Activated CD4-positive, alpha-beta memory T cell treated with anti-CD3 and anti-CD28 coated beads, Interleukin-2, amount 10 ng/mL, durations not matched to agents 7 days and 5 days (primary cell): ENCODE measurements at regions not wholly inside any gene's neighbourhood (a gene's known extent, or its start where the extent isn't known, plus 50 kb on each side); places are given as distances from the start of the nearest gene placed in this dataset.
"Not testable (repeated sequence)": the region's sequence is repeated elsewhere in the genome, so short reads cannot be mapped to it uniquely, and the experiment has no call there.

Experiments used
- CTCF ChIA-PET: fragments of 350-600 bp; sonication (Branson Sonifier 250); formaldehyde crosslinking; loops from one replicate; lab custom pipeline; 2021; ENCODE audit warnings: antibody characterized with exemption, inconsistent platforms; lab: Charles Lee
- POLR2A ChIA-PET: fragments of 350-600 bp; sonication (Branson Sonifier 250); formaldehyde crosslinking; loops from one replicate; lab custom pipeline; 2021; ENCODE audit warnings: antibody characterized with exemption; lab: Charles Lee
- DNase-seq: peaks from one replicate; pipeline ENCODE4 v3.0.0-alpha.2; 2020
- H3K27ac Mint-ChIP-seq: one replicate; pipeline ENCODE4 v1.8.0; 2021; ENCODE audit warnings: mild to moderate bottlenecking, mixed read lengths
- H3K27me3 Mint-ChIP-seq: one replicate; pipeline ENCODE4 v1.8.0; 2021; ENCODE audit warnings: mixed read lengths
- H3K36me3 Mint-ChIP-seq: one replicate; pipeline ENCODE4 v1.8.0; 2021; ENCODE audit warnings: low read depth, mixed read lengths
- H3K4me1 Mint-ChIP-seq: one replicate; pipeline ENCODE4 v1.8.0; 2021; ENCODE audit warnings: mixed read lengths
- H3K4me3 Mint-ChIP-seq: one replicate; pipeline ENCODE4 v1.8.0; 2021; ENCODE audit warnings: mild to moderate bottlenecking, mixed read lengths
- H3K9me3 Mint-ChIP-seq: one replicate; pipeline ENCODE4 v1.8.0; 2021; ENCODE audit warnings: mixed read lengths

DNA sequence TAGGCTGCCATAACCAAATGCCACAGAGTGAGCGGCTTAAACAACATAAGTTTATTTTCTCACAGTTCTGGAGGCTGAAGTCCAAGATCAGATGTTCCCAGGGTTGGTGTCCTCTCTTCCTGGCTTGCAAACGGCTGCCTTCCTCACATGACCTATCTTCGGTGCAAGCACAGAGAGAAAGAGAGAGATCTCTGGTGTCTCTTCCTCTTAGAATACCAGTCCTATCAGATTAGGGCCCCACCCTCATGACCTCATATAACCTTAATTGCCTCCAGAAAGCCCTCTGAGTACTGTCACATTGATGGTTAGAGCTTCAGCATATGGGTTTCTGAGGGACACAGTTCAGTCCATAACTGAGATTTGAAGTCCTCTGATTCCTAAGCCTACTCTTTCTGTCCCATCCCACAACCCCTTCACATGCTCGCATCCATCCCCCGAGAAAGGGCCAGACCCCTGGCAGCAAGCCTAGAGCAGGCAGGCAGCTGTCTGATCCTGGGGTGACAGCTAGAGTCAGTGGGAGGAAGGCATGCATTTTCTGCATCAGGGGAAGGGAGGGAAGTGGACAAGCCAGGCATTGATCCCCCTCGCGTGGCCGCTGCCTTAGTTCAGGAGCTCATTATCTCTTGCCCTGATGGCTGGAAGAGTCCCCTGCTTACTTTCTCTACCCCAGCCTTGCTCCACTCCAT lies 114.1 kb downstream of the FAR1 start:
- no peak overlapping the region for H3K27ac Mint-ChIP-seq
- ChIA-PET POLR2A (no interaction called here), CTCF (interaction anchor here (1.3 to 1.5 kb wide), 2 partner anchors 10 to 466 kb away, joined by 3 to 5 read pairs; no protein-coding TSS in a partner anchor)
- H3K4me1 Mint-ChIP-seq: no peaks in the 10 kb centered on the region
- no peaks in the 10 kb centered on the region for H3K36me3 Mint-ChIP-seq
- DNase-seq: no peak
- H3K4me3 Mint-ChIP-seq: no peak overlapping the region
- H3K9me3 Mint-ChIP-seq: no peaks in the 10 kb centered on the region
- peaks cover 2% of the 10 kb centered on the region for H3K27me3 Mint-ChIP-seq

DNA sequence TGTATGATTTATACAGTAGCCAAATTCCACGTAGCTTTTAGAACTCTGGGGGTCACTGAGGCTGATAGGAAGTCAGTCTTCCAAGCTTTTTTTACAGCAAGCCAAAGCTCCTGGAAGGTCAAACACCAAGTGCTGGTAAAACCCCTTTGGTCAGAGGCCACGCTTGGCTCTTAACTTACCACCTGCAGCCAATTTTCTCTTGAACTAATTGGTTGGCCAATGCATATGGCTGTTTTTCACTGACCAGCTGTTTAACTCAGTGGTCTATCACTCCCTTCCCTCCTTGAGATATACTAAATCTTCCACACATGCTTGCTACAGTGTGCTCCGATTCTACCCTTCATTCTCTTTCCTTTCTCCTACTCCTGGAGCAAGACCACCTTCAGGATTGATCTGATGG lies 116.0 kb downstream of the FAR1 start:
- Mint-ChIP-seq H3K27ac (no peak overlapping the region), H3K4me3 (no peak overlapping the region), H3K27me3 (peaks cover 4% of the 10 kb centered on the region), H3K36me3 (no peaks in the 10 kb centered on the region), H3K4me1 (peaks cover 3% of the 10 kb centered on the region), H3K9me3 (no peaks in the 10 kb centered on the region)
- ChIA-PET CTCF (interaction anchor here (1.3 kb wide), 1 partner anchor 12 kb away, joined by 3 read pairs; no protein-coding TSS in a partner anchor), POLR2A (no interaction called here)
- no peak for DNase-seq

DNA sequence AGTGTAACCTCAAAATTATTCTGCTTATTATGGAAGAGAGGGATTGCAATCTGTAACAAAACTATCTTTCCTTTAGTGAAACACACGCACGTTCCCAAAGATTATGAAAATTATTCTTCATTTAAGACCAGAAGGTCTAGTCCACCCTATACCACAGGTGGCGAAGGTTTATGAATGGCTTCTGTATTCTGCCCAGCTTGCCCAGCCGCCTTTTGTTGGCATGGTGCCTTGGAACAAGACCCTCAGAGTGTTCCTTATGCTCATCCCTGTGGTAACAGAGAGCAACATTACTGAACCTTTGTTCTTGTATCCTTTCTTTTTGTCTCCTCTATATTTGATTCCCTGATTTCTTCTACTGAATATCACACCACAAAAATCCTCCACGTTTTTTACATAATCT lies 116.4 kb downstream of the FAR1 start:
- Mint-ChIP-seq H3K9me3 (no peaks in the 10 kb centered on the region), H3K4me1 (peaks cover 3% of the 10 kb centered on the region), H3K36me3 (no peaks in the 10 kb centered on the region), H3K27ac (no peak overlapping the region), H3K27me3 (peaks cover 4% of the 10 kb centered on the region), H3K4me3 (no peak overlapping the region)
- POLR2A ChIA-PET: no interaction called here
- no peak for DNase-seq
- CTCF ChIA-PET: interaction anchor here (1.3 kb wide), 1 partner anchor 13 kb away, joined by 3 read pairs; no protein-coding TSS in a partner anchor

DNA sequence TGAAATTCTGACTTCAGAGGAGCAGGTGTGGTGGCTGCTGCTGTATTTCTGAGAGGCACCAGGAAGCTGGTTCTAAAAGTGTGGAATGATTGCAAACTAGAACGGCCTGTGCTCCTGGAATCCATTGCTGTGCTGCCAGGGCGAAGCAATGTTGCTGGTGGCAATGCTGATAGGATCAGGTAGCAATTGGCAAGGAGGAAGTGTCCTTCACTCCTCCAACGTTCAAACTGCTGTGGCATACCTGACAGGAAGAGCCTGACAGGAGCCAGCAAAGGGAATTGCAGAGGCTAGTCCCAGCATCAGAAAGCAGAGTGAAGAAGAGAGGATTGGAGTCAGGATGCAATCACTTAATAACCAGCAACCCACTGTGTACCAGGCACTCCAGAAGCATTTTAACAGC lies 118.2 kb downstream of the FAR1 start:
- CTCF ChIA-PET: interaction anchor here (3.3 kb wide), 1 partner anchor 14 kb away, joined by 12 read pairs; no protein-coding TSS in a partner anchor
- H3K9me3 Mint-ChIP-seq: no peaks in the 10 kb centered on the region
- no peak for DNase-seq
- H3K27ac Mint-ChIP-seq: no peak overlapping the region
- H3K27me3 Mint-ChIP-seq: peaks cover 4% of the 10 kb centered on the region
- POLR2A ChIA-PET: no interaction called here
- H3K4me1 Mint-ChIP-seq: peaks cover 3% of the 10 kb centered on the region
- no peaks in the 10 kb centered on the region for H3K36me3 Mint-ChIP-seq
- no peak overlapping the region for H3K4me3 Mint-ChIP-seq

DNA sequence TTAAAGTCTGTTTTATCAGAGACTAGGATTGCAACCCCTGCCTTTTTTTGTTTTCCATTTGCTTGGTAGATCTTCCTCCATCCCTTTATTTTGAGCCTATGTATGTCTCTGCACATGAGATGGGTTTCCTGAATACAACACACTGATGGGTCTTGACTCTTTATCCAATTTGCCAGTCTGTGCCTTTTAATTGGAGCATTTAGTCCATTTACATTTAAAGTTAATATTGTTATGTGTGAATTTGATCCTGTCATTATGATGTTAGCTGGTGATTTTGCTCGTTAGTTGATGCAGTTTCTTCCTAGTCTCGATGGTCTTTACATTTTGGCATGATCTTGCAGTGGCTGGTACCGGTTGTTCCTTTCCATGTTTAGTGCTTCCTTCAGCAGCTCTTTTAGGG lies 129.1 kb downstream of the FAR1 start:
- H3K4me1 Mint-ChIP-seq, POLR2A ChIA-PET, CTCF ChIA-PET, H3K9me3 Mint-ChIP-seq, H3K27me3 Mint-ChIP-seq, H3K27ac Mint-ChIP-seq, H3K36me3 Mint-ChIP-seq, H3K4me3 Mint-ChIP-seq, DNase-seq: not testable (repeated sequence)

DNA sequence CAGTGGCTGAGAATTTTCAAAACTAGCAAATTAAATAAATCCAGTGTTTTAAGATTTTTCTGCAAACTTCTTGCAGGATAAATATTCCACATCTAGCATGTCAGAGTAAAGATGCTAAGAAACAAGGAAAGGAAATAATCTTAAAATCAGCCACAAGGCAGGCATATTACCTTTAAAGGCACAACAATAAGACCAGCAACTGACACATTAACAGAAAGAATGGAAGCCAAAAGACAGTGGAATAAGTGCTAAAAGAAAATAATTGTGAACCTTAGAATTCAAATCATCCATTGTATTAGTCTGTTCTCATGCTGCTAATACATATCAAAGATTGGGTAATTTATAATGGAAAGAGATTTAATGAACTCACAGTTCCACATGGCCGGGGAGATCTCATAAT lies 132.4 kb downstream of the FAR1 start:
- no peak for DNase-seq
- H3K4me1 Mint-ChIP-seq: no peaks in the 10 kb centered on the region
- POLR2A ChIA-PET: no interaction called here

DNA sequence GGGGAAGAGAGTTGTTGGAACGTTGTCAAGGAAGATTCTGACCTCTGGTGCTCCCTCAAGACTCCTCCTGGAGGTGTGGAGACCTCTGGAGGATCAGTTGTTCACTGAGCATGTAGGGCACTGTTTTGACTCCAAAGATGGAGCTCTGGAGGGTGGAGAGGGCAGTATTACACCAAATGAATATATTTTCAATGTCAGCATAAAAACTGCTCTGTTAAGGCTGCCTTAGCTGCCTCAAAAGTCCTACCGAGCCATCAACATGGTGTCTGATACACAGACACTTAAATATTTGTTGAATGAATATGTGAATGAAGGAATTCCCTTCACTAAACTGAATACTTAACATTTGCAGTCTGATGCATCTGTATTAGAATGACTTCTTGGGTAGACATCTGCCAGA lies 144.2 kb upstream of the SPON1 start:
- ChIA-PET POLR2A (no interaction called here), CTCF (no interaction called here)
- H3K9me3 Mint-ChIP-seq: peaks cover 7% of the 10 kb centered on the region
- no peak overlapping the region for H3K27ac Mint-ChIP-seq
- DNase-seq: no peak
- peaks cover 7% of the 10 kb centered on the region for H3K27me3 Mint-ChIP-seq
- H3K4me1 Mint-ChIP-seq: peaks cover 3% of the 10 kb centered on the region
- no peaks in the 10 kb centered on the region for H3K36me3 Mint-ChIP-seq
- H3K4me3 Mint-ChIP-seq: no peak overlapping the region

More for the DNA sequence above, 132.4 kb downstream of the FAR1 start:
- Mint-ChIP-seq H3K27me3 (peaks cover 1% of the 10 kb centered on the region), H3K27ac (no peak overlapping the region), H3K9me3 (peaks cover 9% of the 10 kb centered on the region), H3K36me3 (no peaks in the 10 kb centered on the region), H3K4me3 (no peak overlapping the region)
- CTCF ChIA-PET: no interaction called here

DNA sequence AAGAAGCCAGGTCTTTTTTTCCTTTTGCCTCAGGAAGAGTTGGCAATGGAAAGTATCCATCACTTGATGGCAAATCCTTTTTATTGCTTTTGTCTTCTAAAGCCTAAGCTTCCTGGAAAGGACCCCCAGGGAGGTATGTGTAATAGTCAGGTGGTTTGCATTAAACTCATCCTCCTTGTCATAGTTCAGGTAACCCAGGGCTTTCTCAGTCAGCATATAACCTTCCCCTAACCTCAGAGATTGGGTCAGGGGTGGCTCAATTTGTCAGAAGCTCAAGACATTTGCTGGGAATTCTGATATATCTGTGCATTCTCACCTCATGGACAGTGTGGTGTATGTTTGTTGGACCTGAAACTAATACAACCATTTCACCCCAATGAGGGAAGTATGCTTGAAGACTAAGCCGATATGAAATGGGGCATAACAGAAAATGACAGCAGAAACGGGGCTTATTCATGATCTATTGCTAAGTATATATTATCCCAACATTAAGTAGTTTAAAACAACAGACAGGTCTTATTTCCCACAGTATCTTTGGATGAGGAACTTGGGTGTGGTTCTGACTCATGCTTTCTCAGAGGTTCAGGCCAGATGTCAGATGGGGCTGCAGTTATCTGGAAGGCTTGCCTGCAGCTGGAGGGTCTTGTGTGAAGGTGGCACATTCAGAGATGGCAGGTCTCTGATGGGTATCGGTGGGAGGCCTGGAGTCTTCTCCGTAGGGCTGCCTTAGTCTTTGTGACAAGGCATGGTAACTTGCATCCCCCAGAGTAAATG lies 135.8 kb upstream of the SPON1 start:
- H3K4me1 Mint-ChIP-seq: no peaks in the 10 kb centered on the region
- ChIA-PET CTCF (no interaction called here), POLR2A (no interaction called here)
- no peak overlapping the region for H3K4me3 Mint-ChIP-seq
- H3K27ac Mint-ChIP-seq: no peak overlapping the region
- H3K9me3 Mint-ChIP-seq: peaks cover 5% of the 10 kb centered on the region
- no peak for DNase-seq
- H3K36me3 Mint-ChIP-seq: no peaks in the 10 kb centered on the region
- H3K27me3 Mint-ChIP-seq: no peaks in the 10 kb centered on the region

DNA sequence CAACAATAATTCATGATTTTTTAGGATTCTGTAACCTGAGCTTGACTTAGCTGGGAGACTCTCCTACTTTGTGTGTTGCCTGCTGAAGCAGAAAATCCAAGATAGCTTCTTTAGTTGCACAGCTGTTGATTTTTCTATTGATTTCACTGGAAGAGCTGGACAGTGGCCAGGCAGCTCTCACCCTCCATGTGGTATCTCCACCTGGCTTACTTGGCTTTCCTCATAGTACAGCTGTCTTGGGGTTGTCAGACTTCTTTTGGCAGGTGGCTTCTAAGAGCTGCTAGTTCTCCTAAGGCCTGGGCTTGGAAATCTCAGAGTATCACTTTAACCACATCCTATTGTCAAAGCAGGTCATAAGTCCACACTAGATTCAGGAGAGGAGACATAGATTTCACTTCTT lies 130.8 kb upstream of the SPON1 start:
- peaks cover 5% of the 10 kb centered on the region for H3K9me3 Mint-ChIP-seq
- no peaks in the 10 kb centered on the region for H3K4me1 Mint-ChIP-seq
- H3K4me3 Mint-ChIP-seq: no peak overlapping the region
- ChIA-PET POLR2A (no interaction called here), CTCF (no interaction called here)
- no peaks in the 10 kb centered on the region for H3K36me3 Mint-ChIP-seq
- DNase-seq: no peak
- H3K27me3 Mint-ChIP-seq: peaks cover 3% of the 10 kb centered on the region
- H3K27ac Mint-ChIP-seq: no peak overlapping the region

DNA sequence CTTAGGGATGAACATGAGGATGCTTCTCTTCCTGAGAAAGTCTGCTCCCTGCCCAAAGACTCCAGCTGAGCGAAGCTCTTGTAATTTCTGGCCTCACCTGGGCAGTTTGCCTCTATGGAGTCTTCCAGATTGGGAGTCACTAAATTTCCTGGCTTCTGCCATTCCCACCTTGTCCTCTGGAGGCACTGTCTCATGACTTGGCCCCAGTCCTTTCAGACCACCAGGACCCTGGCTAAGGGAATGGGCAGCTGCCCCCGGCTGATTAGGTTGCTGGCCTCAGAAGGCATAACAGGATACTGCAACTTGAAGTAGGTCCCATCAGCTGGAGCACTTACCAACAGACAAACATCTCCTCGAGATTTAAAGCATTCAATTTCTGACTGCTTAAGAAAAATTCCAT lies 128.1 kb upstream of the SPON1 start:
- no peak for DNase-seq
- no peak overlapping the region for H3K27ac Mint-ChIP-seq
- no peaks in the 10 kb centered on the region for H3K36me3 Mint-ChIP-seq
- H3K4me3 Mint-ChIP-seq: no peak overlapping the region
- ChIA-PET POLR2A (no interaction called here), CTCF (no interaction called here)
- H3K4me1 Mint-ChIP-seq: no peaks in the 10 kb centered on the region
- H3K9me3 Mint-ChIP-seq: peaks cover 5% of the 10 kb centered on the region
- peaks cover 3% of the 10 kb centered on the region for H3K27me3 Mint-ChIP-seq

DNA sequence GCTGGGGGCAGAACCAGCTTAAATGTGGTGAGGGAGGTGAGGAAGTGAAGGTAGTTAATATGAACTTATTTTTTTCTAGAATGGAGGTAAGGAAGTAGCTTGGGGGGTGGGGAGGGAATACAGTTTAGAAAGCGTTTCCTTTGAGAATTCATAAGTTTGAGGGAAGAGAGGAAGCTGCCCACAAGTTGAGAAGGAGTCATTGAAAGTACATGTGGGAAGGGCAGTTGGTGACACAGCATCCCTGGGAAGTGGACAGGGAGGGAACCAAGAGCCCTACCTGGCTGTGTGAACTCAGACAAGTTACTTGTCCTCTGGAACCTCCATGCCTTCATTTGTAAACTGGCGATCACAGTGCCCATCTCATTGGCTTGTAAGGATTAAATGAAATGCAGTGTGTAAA lies 125.9 kb upstream of the SPON1 start:
- ChIA-PET CTCF (no interaction called here), POLR2A (no interaction called here)
- Mint-ChIP-seq H3K9me3 (no peaks in the 10 kb centered on the region), H3K36me3 (no peaks in the 10 kb centered on the region), H3K4me1 (no peaks in the 10 kb centered on the region), H3K27ac (no peak overlapping the region), H3K4me3 (no peak overlapping the region), H3K27me3 (peaks cover 6% of the 10 kb centered on the region)
- no peak for DNase-seq

DNA sequence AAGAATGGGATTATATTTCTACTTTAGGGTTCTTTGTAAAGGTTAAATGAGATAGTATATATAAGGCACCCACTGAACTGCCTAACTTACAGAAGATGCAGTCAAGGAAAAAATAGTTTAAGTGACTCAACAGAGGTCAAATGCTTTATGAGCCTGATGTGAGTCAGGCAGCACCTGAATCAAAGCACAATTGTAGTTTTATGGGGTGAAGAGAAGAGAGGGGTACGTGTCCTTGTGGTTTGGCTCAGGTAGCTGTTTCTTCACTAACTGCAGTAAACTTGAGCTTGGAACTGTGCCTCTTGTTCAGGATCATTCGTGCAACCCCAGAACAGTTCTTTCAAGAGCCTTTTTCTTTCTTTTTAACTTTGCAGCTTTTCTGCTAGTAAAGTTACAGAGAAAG lies 125.2 kb upstream of the SPON1 start:
- CTCF ChIA-PET: no interaction called here
- Mint-ChIP-seq H3K4me3 (no peak overlapping the region), H3K4me1 (no peaks in the 10 kb centered on the region), H3K27me3 (peaks cover 7% of the 10 kb centered on the region), H3K36me3 (no peaks in the 10 kb centered on the region), H3K27ac (no peak overlapping the region), H3K9me3 (no peaks in the 10 kb centered on the region)
- POLR2A ChIA-PET: no interaction called here
- no peak for DNase-seq

DNA sequence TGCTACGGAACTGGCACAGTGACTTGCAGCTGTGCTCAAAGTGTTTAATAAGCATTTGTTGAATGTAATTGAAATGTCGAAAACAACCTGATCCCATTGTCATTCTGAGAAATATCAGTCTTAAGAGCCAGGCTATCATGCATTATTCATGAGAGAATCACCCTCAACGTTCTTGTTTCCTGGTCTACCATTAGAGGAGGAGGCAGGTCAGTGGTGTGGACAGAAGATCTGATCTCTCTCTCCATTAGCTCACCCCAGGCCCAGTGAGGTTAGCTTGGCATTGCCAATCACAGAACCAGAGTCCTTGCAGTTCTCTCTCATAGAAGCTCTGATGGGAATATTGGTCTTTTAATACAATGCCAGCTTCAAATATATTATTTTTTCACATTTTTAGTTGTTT lies 121.1 kb upstream of the SPON1 start:
- H3K9me3 Mint-ChIP-seq: no peaks in the 10 kb centered on the region
- no peak for DNase-seq
- H3K36me3 Mint-ChIP-seq: no peaks in the 10 kb centered on the region
- H3K4me3 Mint-ChIP-seq: no peak overlapping the region
- peaks cover 4% of the 10 kb centered on the region for H3K27me3 Mint-ChIP-seq
- POLR2A ChIA-PET: no interaction called here
- no peaks in the 10 kb centered on the region for H3K4me1 Mint-ChIP-seq
- H3K27ac Mint-ChIP-seq: no peak overlapping the region
- CTCF ChIA-PET: no interaction called here

DNA sequence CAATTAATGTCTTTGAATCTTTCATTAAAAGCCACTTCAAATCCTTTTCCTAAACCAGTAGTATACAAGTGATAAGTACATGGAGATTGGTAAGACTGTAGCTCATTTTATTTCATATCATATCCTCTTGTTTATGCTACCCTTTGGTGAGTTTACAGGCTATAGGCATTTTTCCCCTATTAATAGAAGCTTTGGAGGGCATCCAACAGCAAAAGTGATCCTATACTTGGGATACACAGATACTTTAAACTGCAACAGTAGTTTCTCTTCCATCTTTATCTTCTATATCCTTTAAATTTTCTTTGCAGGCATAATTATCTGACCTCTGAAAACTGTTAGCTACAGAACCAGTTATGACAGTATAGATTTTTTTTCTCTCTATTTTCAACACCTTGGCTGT lies 114.5 kb upstream of the SPON1 start:
- Mint-ChIP-seq H3K36me3 (no peaks in the 10 kb centered on the region), H3K4me3 (no peak overlapping the region), H3K27ac (no peak overlapping the region), H3K4me1 (peaks cover 6% of the 10 kb centered on the region), H3K9me3 (no peaks in the 10 kb centered on the region), H3K27me3 (peaks cover 16% of the 10 kb centered on the region)
- no peak for DNase-seq
- ChIA-PET POLR2A (no interaction called here), CTCF (no interaction called here)
